ENCODE measurements at regions not wholly inside any gene's neighbourhood (a gene's known extent, or its start where the extent isn't known, plus 50 kb on each side); places are given as distances from the start of the nearest gene placed in this dataset.

DNA sequence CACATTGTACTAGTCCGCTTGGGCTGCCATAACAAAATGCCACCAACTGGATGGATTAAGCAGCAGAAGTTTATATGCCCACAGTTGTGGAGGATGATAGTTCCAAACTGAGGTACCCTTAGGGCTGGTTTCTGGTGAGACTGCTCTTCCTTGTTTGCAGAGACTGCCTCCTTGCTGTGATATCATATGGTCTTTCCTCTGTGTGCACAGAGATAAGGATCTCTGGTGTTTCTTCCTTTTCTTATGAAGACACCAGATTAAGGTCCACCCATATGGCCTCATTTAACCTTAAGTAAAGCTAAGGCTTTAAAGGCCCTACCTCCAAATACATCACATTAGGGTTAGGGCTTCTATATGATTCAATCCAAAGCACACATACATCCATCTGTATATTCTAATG lies 738.2 kb upstream of the GCFC2 start:
- FAIRE-seq = no peak

DNA sequence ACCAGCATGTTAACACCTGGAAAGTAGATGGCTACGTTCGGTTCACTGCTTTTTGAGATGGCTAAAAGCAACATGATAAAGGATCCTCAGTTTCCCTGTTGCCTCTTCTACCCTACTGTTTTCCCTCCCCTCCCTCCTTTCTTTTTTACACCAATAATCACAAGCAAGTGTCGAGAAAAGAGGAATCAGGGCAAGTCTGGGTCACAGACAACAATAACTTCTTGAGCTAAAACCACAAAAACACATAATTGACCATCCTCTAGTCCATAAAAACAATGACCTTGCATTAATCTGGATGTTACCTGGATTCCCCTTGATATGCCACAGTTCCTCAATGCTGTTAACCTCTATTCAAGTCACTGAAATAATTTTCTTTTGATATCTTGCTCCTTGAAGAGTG lies 736.6 kb upstream of the GCFC2 start:
- FAIRE-seq = no peak

DNA sequence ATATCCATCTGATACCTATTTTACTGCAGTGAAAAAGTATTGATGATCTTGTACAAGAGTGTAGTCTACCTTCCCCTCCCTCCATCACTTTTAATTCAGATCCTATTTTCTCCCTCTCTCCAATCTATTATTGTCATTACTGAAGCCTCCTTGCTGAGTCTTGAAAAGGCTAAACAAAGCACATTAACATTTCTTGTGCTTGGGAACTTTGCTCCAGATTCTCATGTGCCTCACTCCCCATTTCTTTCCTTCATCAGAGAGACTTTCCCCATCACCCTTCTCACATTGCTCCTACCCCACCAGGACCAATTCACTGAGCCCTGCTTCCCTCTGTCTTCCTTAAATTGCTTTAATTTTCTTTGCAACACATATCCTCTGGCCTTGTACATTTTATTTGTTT lies 736.2 kb upstream of the GCFC2 start:
- FAIRE-seq = no peak

DNA sequence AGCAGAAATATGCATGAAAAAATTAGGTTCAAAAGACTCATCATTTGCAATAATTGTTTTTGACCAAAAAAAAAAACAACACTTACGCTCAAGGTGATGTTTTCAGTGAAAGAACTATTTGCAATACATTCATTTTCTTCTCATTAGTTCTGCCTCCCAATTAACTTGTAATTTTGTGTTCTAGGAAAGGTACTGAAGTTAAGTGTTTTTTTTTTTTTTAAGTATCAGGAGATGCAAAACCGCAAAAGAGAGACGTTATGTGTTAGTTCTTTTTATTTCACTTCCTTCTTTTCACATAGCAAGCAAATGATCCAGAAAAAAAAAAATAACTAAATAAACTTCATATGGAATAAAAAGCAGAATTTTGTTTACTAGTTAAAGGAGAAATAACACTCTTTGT lies 735.2 kb upstream of the GCFC2 start:
- no peak for FAIRE-seq

DNA sequence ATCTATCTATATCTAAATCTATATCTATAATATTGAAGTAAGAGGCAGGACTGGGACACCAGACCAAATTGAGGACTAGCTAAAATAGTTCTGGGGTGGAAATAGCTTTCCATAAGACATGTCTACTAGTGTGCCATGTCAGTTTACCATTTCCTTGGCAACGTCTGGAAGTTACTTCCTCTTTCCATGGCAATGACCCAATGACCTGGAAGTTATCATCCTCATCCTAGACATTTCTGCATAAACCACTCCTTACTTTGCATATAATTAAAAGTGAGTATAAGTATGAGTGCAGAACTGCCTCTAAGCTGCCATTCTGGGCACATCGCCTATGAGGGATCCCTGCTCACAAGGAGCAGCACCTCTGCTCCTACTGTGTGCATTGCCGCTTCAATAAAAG lies 734.0 kb upstream of the GCFC2 start:
- FAIRE-seq = no peak

DNA sequence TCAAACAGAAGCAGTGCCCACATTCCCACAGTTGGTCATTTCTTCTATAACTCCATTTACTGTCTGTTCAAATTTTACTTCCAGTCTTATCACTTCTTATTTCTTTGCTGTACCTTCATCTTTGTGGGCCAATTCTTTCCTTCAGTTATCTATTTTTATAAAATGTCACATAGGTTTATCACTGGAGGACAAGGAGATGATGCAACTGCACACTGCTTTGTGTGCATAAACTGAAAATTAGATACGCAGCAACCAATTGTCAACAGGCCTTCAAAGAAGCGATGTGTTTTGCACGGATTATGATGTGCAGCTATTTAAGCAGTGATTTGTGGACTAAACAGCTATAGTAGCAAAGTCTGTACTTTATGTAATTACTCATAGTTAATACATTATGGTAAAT lies 726.8 kb upstream of the GCFC2 start:
- FAIRE-seq = no peak

DNA sequence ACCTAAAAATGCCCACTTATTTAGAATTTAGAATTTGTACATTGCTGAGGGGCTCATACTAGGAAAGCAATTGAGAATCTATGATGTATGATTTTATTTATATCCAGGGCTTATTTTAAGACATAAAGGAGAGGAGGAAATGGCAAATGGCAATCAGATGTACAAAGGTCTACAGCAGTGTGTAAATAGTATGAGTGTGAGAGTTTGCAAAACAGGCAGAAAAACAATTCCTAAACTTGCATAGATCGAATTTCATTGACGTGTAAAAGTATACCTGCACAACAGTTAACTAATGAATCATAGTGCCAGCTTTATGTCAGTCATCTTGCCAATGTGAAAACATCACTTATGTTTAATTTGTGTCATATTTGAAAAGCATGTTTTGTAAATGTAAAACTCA lies 718.7 kb upstream of the GCFC2 start:
- no peak for FAIRE-seq

DNA sequence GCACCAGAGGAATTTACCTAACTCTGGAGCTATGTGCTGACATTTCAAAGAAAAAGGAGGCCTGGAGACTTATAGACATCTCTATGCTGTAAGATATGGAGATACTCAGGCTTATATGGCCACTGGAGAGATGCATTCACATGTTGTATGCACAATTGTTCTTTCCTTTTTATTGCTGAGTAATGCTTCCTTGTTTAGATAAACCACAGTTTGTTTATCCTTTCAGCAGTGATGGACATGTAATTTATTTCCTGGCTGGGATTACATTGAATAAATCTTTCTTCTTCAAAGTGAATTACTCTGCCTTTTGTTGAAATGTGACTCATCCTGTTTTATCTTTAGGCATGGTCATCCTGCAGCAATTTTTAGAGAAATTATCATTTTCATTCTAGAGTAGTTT lies 716.7 kb upstream of the GCFC2 start:
- FAIRE-seq = no peak

DNA sequence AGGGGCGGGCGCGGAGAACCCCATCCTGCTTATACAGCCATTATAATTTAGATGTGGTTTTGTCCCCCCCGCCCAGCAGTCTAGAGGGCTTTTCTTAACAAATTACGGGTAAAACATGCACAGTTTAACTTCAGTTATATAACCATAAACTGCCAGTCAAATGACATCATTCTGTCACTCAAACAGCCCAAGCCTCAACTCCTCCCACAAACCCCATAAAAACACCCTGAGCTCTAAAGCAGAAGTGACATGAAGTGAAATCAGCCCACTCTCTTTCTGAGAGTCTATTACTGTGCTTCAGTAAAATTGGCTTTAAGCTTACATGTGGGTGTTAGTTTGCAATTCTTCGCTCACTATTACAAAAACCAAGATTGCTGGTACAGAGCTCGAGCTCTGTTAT lies 705.1 kb upstream of the GCFC2 start:
- no peak for FAIRE-seq

DNA sequence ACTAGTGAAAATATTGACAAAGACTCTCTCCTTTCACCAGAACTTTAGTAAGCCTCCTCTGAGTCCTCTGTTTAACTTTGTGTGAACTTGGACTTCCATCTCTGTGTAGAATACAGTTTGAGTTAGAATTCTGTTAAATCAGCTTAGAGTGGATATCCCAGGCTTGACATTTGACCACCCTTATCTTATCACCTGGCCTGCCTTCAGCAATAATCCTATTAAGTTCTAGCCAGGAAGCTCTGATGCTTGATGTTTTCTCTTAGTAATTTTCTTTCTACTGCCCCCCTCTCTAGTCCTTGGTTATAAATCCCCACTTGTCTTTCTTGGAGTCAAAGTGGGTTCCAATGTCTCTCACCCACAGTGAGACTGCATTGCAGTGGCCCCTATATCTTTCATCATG lies 702.7 kb upstream of the GCFC2 start:
- no peak for FAIRE-seq

DNA sequence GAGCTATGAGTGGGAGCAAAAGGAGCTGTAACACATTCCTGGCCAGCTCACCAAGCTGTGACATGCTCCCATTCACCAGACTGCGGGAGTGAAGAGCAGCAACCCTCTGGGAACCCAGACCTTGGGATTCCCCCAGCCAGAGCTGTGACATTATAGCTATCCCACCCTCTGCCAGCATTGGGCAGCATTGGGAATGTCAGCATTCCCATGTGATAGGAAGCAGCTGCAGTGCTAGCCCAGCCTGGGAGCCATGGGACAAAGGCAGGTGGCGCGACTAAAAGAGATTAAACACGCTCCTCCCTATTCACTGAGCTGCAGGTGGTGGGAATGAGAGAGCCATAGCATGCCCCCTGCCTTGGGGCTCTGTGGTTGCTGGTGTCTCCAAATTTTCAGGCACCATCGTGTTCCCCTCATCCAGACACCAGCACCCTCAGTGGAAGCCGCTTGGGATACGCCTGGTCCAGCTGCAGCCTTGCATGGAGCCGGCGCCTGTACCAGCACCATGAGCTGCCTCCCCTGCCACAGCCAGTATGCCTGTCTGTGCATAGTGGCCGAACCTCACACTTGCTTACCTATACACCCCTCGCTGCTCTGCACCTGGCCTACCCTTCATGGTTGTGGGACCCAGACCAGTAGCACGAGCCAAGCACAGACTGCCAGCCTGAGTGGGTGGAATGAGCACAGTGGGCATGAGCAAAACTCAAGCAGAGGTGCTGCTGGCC lies 695.6 kb upstream of the GCFC2 start:
- FAIRE-seq = no peak

DNA sequence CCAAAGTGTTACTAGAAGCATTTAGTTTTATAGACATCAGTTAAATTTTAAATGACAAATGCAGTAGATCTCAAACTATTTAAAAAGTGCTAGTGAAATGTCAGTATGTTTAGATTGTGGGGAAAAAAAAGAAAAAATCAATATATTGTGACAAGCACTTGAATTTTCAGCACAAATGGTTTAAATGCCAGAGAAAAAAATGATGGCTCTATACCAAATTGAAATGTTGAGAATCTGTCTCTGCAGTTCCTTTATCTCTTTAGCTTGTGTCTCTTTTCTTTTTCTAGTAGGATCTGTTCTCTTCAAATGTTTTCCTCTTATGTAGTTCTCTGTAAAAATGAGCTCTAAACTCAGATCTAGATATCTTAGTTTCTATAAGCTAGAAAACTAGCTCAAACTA lies 682.6 kb upstream of the GCFC2 start:
- FAIRE-seq = no peak

DNA sequence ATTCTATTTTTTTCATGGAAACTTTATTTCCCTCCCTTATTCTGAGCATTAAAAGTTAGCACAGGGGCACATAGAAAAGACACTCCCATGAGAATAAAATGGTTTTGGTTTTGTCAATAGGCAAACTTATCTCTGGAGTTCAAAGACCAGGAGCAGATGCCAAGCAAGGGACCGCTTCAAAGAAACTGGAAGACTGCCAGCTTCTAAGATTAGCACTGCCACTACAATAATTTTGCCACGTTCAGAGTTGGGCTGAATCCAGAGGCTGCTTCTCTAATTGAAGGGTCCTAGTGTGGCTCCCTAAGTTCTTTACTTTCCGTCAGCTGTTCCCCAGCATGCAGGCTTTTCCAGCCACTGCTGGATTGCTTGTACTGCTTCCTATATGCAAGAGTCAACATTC lies 681.0 kb upstream of the GCFC2 start:
- no peak for FAIRE-seq

DNA sequence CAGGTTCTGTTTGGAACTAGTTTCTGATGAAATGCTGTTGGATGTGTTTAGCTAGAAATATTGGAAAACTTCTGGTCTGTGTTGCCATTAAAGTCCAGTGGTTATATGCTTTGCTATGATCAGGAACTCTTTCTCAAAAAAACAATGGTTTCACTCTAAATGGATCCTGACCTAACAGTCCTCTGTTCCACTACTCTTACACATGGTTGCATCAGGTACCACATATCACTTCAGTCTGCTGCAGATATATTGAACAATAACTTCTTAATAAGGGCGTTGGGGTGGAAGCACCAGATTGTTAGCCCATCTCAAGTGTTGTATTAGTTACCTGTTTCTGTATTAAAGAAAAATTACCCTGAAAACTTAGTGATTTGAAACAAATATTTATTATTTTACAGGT lies 676.6 kb upstream of the GCFC2 start:
- no peak for FAIRE-seq

DNA sequence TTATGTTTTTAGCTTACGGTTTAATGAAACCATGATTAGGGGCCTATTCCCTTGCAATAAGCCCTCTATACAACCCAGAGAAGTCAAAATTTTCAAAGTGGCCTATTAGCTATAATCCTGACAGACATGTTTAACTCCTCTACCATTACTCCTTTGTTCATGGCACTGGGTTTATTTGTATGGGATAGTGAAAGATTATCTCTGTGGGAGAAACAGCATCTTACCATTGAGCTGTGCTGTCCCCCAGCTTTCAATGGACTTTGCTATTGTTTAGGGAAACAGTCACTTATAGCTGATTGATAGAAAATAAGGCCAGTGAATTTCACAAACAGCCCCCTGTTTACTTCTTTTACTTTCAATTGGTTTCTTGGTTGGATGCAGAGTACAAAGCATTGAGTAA lies 675.2 kb upstream of the GCFC2 start:
- no peak for FAIRE-seq

DNA sequence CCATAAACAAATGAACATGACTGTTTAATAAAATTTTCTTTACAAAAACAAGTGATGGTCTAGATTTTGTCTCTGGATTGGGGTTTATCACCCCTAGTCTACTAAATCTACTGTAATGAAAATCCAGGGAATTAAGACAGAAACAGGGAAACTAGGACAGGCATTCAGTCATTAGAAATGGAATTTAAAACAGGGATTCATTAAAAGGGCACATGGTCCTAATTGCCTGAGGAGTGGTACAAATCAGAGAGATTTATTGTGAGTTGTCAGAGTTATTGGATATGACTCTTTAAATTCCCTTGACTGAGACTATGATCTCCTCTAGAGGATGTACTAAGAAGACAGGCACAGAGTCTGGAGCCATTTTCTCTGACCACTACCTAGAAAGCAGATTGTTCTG lies 670.9 kb upstream of the GCFC2 start:
- FAIRE-seq = no peak

DNA sequence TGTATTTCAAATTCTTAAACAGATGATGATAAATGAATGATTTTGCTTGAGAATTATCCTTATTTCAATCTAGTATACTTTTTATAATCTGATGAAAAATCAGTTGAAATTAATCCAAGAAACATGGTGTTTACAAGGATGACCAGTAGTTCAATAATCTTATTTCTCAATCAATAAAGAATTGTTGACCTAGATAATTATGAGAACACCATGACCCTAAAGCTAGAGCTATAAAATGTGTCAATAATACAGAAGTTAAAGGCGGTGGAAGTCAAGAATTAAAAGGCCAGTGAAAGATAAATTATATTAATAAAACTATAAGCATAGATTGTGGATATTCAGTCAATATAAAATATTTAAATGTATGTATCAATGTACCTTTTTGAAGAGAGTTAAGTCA lies 667.4 kb upstream of the GCFC2 start:
- no peak for FAIRE-seq

DNA sequence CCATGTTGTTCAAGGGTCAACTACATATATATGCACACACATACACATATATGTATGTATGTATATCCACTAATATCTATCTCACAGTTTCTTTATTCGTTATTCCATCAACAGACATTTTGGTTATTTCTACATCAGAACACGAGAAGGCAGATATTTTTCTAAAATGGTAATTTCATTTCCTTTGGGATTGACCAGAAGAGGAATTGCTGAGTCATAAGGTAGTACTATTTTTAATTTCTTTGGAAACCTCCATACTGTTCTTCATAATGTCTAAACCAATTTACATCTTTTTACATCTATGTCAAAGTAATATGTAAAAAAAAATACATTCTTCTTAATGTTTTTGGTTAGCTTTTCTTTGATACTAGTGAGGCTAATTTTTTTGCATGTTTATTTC lies 630.7 kb upstream of the GCFC2 start:
- no peak for FAIRE-seq

DNA sequence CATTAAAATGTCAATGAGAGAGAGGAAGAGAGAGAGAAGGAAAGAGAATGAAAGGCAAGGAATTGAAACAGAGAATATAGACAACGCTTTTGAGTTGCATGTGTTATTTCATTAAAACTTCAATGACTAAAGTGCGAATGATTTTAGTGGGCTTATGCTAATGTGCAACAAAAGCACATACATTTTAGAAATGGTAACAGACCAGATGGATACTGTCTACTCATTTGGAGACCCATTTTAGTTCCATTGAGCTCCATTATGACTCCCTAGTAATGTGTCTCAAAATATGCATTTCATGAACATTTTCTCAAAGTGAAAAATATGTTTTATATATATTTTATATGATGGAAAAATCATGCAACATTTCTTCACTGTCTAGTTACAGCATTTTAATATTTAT lies 622.2 kb upstream of the GCFC2 start:
- no peak for FAIRE-seq

DNA sequence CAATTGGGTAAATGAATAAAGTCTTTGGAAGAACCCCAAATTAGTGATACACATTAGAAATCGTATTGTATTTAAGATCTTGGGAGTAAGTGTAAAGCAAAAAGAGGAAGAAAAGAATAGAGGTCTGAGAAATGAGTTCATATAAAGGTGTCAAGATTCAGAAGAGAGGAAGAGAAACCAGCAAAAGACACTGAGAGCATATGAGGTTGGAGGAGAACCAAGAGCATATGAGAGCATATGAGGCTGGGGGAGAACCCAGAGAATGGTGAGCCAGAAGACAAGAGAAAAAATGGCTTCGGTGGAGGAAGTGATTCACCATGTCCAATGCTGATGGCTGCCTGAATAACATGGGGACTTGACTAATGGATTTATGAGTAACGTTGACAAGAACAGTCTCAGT lies 620.1 kb upstream of the GCFC2 start:
- no peak for FAIRE-seq

DNA sequence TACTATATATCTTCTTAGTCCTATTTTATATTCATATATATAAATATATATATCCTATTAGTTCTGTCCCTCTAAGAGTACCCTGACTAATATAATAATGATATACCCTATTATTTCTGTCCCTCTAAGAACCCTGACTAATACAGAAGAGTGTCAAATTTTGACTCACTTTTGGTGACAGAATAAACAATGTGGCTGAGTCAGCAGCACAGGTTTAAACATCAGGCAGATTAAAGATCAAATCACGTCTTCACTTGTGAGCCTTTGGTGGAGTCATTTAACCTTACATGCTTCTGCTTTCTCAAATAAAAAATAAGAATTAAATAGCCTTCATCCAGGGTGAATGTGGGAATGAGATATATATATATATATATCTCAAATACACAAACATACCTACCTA lies 615.9 kb upstream of the GCFC2 start:
- FAIRE-seq = no peak

DNA sequence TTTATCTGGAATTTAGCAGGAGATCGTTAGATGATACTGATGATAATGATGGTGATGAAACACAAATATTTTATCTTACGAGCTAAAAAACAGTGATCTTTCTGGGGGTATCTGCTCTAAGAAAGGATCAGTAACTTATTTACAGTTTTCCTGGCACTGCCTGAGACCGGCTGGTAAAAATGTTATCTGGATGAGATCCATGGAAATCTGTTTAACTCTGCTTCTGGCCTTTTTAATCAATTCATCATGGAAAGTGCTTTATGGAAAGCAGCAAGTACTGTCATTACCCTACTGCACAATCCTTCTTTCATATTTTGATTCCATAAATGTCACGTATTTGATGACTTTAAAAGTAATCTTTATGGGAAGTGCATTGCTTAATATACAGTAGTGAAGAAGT lies 612.7 kb upstream of the GCFC2 start:
- FAIRE-seq = no peak

DNA sequence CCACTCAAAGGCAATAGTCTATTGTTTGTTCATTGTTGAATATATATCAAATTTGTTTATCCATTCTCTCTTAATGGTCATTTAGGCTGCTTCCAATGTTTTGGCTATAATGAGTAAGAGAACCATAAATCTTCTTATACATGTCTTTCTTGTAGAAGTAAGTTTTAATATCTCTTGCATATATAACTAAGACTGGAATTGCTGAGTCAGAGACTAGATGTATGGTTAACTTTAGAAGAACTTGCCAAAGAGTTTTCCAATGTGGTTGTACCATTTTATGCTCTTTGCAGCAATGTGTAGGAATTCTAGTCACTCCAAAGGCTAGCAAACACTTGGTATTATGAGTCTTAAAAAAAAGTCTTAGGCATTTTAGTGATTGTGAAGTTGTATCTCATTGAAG lies 610.0 kb upstream of the GCFC2 start:
- no peak for FAIRE-seq

DNA sequence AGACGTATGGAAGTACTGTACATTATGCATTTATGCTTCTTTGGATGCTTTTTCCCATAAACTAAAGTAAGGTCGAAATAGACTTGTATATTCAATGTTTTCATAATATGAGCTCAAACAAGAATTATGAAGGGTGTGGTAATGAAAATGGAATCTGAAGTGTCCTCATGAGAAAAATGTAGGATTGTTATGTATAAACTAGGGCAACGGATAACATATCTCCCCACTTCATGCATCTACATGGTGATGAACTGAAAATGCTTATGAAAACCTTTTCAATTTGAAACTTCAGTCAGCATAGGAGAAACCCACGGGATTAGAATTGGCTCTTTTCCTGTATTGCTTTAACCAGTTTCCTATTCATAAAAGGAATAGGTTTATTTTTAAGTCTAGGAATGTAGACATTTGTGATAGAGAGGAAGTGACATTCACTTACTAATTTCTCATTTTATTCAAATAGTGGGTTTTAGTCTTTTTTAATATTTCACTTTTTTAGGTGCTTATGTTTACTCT lies 608.2 kb upstream of the GCFC2 start:
- no peak for FAIRE-seq

DNA sequence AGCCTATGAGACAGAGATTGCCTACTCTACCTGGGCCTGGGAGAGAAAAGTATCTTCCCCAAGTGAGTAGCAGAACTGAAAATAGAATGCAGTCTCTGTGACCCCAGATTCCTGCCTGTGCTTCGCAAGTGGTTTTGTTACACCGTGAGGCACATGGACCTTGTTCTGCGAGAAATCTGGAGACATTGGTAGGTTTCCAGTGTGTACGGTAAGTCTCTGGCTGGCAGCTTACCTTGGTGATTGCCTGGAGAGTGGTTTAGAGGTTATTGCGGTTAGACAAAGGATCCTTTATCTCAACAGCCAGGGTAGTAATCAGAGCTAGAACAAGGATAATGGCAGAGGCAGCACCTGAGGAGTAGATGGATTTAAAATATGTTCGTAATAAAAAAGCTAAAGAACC lies 606.0 kb upstream of the GCFC2 start:
- FAIRE-seq = no peak
